ENCODE measurements at regions not wholly inside any gene's neighbourhood (a gene's known extent, or its start where the extent isn't known, plus 50 kb on each side); places are given as distances from the start of the nearest gene placed in this dataset.

- Histone ChIP-seq H3K36me3 (ENCODE audit: insufficient read depth, insufficient read length, low read length) (no peaks in the 10 kb centered on the region), H3K4me3 (ENCODE audit: insufficient read length, low read depth) (no peak overlapping the region), H3K27me3 (ENCODE audit: insufficient read depth, insufficient read length) (no peaks in the 10 kb centered on the region), H3K4me1 (ENCODE audit: insufficient read depth, insufficient read length) (no peaks in the 10 kb centered on the region), H3K9ac (ENCODE audit: insufficient read length, low read depth) (no peak overlapping the region), H3K9me3 (ENCODE audit: insufficient read depth, low read length) (no peaks in the 10 kb centered on the region)
- DNase-seq (ENCODE audit: low read depth, low spot score) = no peak
- TF ChIP-seq YY1 (IDR thresholded peaks at IDR 0.05; ENCODE audit: insufficient read depth, insufficient read length) (no peak), SUZ12 (IDR thresholded peaks at IDR 0.05; ENCODE audit: extremely low read depth, insufficient read depth, insufficient read length) (no peak), ZNF274 (IDR thresholded peaks at IDR 0.05; ENCODE audit: low read depth, low read length) (no peak)
Measured at GRCh38 chr6:148044261-148044751, 298.3 kb upstream of the SASH1 start.

DNA sequence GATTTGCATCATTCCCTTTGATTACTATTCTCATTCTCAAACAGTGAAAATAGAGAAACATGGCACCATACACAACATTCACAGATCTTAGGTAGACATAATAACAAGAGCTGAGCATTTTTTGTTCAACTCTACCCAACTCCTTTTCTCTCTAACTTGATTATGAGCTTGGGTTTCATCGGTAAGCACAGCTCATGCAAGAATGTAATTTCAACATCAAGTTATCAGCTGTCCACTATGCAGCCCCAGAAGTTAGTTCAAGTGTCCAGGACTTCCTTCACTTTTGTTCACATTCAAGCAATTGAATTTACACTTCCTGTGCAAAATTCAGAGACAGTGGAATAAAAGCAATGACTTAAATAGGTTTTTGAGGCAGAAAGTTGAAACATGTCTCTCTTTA lies 297.7 kb upstream of the SASH1 start:
- H3K27me3 ChIP-seq (ENCODE audit: insufficient read depth, insufficient read length) = no peaks in the 10 kb centered on the region
- no peak for TF ChIP-seq SUZ12 (IDR thresholded peaks at IDR 0.05; ENCODE audit: extremely low read depth, insufficient read depth, insufficient read length)
- TF ChIP-seq YY1 (IDR thresholded peaks at IDR 0.05; ENCODE audit: insufficient read depth, insufficient read length) = no peak
- no peak for TF ChIP-seq ZNF274 (IDR thresholded peaks at IDR 0.05; ENCODE audit: low read depth, low read length)

DNA sequence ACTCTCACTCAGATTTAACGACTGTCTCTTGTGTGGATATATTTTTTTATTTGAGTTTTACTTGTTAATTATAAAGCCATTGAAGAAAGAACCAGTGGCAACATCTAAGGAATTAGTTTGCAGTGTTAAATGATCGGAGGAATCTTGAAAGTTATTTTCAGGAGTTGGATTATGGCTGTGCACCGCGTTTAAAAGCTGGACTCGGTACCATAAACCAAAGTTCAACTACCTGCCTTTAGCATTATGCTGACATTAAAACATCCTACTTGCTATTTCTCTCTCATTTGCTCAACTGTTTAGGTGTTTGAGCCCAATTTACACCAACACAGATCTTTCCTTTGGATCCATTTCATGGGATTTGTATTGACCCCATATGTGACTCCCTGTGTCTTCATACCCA lies 289.4 kb upstream of the SASH1 start:
- H3K9me3 ChIP-seq (ENCODE audit: insufficient read depth, low read length) = peaks cover 7% of the 10 kb centered on the region

More for the DNA sequence above, 297.7 kb upstream of the SASH1 start:
- no peak for DNase-seq (ENCODE audit: low read depth, low spot score)
- Histone ChIP-seq H3K9me3 (ENCODE audit: insufficient read depth, low read length) (no peaks in the 10 kb centered on the region), H3K4me1 (ENCODE audit: insufficient read depth, insufficient read length) (no peaks in the 10 kb centered on the region), H3K4me3 (ENCODE audit: insufficient read length, low read depth) (no peak overlapping the region), H3K36me3 (ENCODE audit: insufficient read depth, insufficient read length, low read length) (no peaks in the 10 kb centered on the region), H3K9ac (ENCODE audit: insufficient read length, low read depth) (no peak overlapping the region)

GRCh38 chr6:148053796-148054195 lies 288.8 kb upstream of the SASH1 start:
- TF ChIP-seq YY1 (IDR thresholded peaks at IDR 0.05; ENCODE audit: insufficient read depth, insufficient read length) (no peak), ZNF274 (IDR thresholded peaks at IDR 0.05; ENCODE audit: low read depth, low read length) (no peak), SUZ12 (IDR thresholded peaks at IDR 0.05; ENCODE audit: extremely low read depth, insufficient read depth, insufficient read length) (no peak)
- no peak for DNase-seq (ENCODE audit: low read depth, low spot score)
- Histone ChIP-seq H3K27me3 (ENCODE audit: insufficient read depth, insufficient read length) (no peaks in the 10 kb centered on the region), H3K4me3 (ENCODE audit: insufficient read length, low read depth) (no peak overlapping the region), H3K36me3 (ENCODE audit: insufficient read depth, insufficient read length, low read length) (no peaks in the 10 kb centered on the region), H3K9me3 (ENCODE audit: insufficient read depth, low read length) (peaks cover 7% of the 10 kb centered on the region), H3K9ac (ENCODE audit: insufficient read length, low read depth) (no peak overlapping the region), H3K4me1 (ENCODE audit: insufficient read depth, insufficient read length) (no peaks in the 10 kb centered on the region)

More for the DNA sequence above, 289.4 kb upstream of the SASH1 start:
- no peak for DNase-seq (ENCODE audit: low read depth, low spot score)
- Histone ChIP-seq H3K27me3 (ENCODE audit: insufficient read depth, insufficient read length) (no peaks in the 10 kb centered on the region), H3K4me1 (ENCODE audit: insufficient read depth, insufficient read length) (no peaks in the 10 kb centered on the region), H3K36me3 (ENCODE audit: insufficient read depth, insufficient read length, low read length) (no peaks in the 10 kb centered on the region), H3K9ac (ENCODE audit: insufficient read length, low read depth) (no peak overlapping the region), H3K4me3 (ENCODE audit: insufficient read length, low read depth) (no peak overlapping the region)
- TF ChIP-seq YY1 (IDR thresholded peaks at IDR 0.05; ENCODE audit: insufficient read depth, insufficient read length) (no peak), SUZ12 (IDR thresholded peaks at IDR 0.05; ENCODE audit: extremely low read depth, insufficient read depth, insufficient read length) (no peak), ZNF274 (IDR thresholded peaks at IDR 0.05; ENCODE audit: low read depth, low read length) (no peak)

- Histone ChIP-seq H3K9ac (ENCODE audit: insufficient read length, low read depth) (no peak overlapping the region), H3K9me3 (ENCODE audit: insufficient read depth, low read length) (peaks cover 9% of the 10 kb centered on the region), H3K27me3 (ENCODE audit: insufficient read depth, insufficient read length) (no peaks in the 10 kb centered on the region), H3K36me3 (ENCODE audit: insufficient read depth, insufficient read length, low read length) (no peaks in the 10 kb centered on the region), H3K4me3 (ENCODE audit: insufficient read length, low read depth) (no peak overlapping the region), H3K4me1 (ENCODE audit: insufficient read depth, insufficient read length) (no peaks in the 10 kb centered on the region)
- no peak for DNase-seq (ENCODE audit: low read depth, low spot score)
- TF ChIP-seq YY1 (IDR thresholded peaks at IDR 0.05; ENCODE audit: insufficient read depth, insufficient read length) = no peak
Measured at GRCh38 chr6:148054219-148054618, 288.4 kb upstream of the SASH1 start.

DNA sequence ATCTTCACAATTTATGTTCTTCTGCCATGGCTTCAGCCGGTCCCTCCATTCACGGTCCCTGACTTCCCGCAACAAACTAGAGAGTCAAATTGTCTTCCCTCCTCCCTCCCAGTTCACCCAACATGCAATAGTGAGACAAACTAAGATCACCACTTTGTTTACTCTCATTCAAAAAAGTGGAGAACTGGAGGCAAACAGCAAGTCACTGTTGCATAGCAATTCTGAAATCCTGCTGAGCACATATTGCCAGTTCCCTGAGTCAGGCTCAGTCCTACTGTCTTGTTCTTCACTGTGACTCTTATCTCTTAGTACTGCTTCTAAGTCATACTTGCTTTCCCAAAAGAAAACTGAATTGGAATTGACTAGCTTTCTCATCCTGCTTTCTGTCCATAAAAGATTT lies 287.2 kb upstream of the SASH1 start:
- no peak for TF ChIP-seq ZNF274 (IDR thresholded peaks at IDR 0.05; ENCODE audit: low read depth, low read length)
- TF ChIP-seq YY1 (IDR thresholded peaks at IDR 0.05; ENCODE audit: insufficient read depth, insufficient read length) = no peak
- no peak for TF ChIP-seq SUZ12 (IDR thresholded peaks at IDR 0.05; ENCODE audit: extremely low read depth, insufficient read depth, insufficient read length)

DNA sequence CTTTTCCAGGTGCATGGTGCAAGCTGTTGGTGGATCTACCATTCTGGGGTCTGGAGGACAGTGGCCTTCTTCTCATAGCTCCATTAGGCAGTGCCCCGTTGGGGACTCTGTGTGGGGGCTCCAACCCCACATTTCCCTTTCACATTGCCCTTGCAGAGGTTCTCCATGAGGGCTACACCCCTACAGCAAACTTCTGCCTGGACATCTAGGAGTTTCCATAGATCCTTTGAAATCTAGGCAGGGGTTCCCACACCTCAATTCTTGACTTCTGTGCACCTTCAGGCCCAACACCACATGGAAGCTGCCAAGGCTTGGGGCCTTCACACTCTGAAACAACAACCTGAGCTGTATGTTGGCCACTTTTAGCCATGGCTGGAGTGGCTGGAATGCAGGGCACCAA lies 282.8 kb upstream of the SASH1 start:
- no peaks in the 10 kb centered on the region for H3K36me3 ChIP-seq (ENCODE audit: insufficient read depth, insufficient read length, low read length)
- H3K4me1 ChIP-seq (ENCODE audit: insufficient read depth, insufficient read length) = no peaks in the 10 kb centered on the region
- no peak for DNase-seq (ENCODE audit: low read depth, low spot score)
- no peaks in the 10 kb centered on the region for H3K27me3 ChIP-seq (ENCODE audit: insufficient read depth, insufficient read length)
- H3K4me3 ChIP-seq (ENCODE audit: insufficient read length, low read depth) = no peak overlapping the region
- H3K9me3 ChIP-seq (ENCODE audit: insufficient read depth, low read length) = peaks cover 18% of the 10 kb centered on the region; the same call in 1 of the 2 replicates
- no peak for TF ChIP-seq YY1 (IDR thresholded peaks at IDR 0.05; ENCODE audit: insufficient read depth, insufficient read length)
- H3K9ac ChIP-seq (ENCODE audit: insufficient read length, low read depth) = no peak overlapping the region

More for the DNA sequence above, 287.2 kb upstream of the SASH1 start:
- Histone ChIP-seq H3K36me3 (ENCODE audit: insufficient read depth, insufficient read length, low read length) (no peaks in the 10 kb centered on the region), H3K4me1 (ENCODE audit: insufficient read depth, insufficient read length) (no peaks in the 10 kb centered on the region), H3K9me3 (ENCODE audit: insufficient read depth, low read length) (peaks cover 21% of the 10 kb centered on the region), H3K9ac (ENCODE audit: insufficient read length, low read depth) (no peak overlapping the region), H3K27me3 (ENCODE audit: insufficient read depth, insufficient read length) (no peaks in the 10 kb centered on the region), H3K4me3 (ENCODE audit: insufficient read length, low read depth) (no peak overlapping the region)
- DNase-seq (ENCODE audit: low read depth, low spot score) = no peak

Measured in NT2/D1 (cell line).